Thyroid gland (tissue), 4 donors: ENCODE measurements at regions not wholly inside any gene's neighbourhood (a gene's known extent, or its start where the extent isn't known, plus 50 kb on each side); places are given as distances from the start of the nearest gene placed in this dataset.

Experiments used
- POLR2A ChIP-seq, 2 donors: fragments of 450-650 bp; IDR thresholded peaks; one replicate each; pipeline ENCODE4 v1.6.1; 2017; ENCODE audit warnings: antibody characterized with exemption in 2 of 2, mild to moderate bottlenecking in 2 of 2, moderate library complexity in 1 of 2
- TF ChIP-seq, protein P1 (sequence below), 6 experiments: fragments of 200-600 bp in 3 of 6; fragments of 450-650 bp in 3 of 6; sonication (generic) in 3 of 6; IDR thresholded peaks; one replicate each; pipeline ENCODE4 v1.5.1; 2016 to 2019; ENCODE audit warnings: antibody characterized with exemption in 6 of 6, mild to moderate bottlenecking in 2 of 6, inconsistent platforms in 1 of 6, moderate library complexity in 1 of 6

DNA sequence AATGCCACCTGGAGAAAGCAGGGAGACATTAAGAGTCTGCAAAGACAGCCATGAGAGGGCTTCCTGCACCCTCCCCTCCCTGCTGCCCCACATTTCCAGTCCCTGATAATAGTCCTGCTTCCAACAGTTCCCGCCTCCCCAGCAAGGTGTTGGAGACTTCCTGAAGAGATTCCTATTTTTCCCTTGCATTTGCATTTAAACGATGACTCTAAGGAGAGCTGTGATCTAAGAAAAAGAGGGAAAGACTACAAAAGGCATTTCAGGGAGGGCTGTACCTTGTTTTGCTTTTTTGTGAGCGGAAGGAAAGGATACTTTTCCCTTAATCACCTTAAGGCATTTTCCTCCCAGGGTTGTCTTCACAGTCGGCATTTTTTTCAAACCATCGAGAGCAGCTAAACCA lies 62.1 kb downstream of the GAS1 start:
- TF ChIP-seq, protein P1, sequence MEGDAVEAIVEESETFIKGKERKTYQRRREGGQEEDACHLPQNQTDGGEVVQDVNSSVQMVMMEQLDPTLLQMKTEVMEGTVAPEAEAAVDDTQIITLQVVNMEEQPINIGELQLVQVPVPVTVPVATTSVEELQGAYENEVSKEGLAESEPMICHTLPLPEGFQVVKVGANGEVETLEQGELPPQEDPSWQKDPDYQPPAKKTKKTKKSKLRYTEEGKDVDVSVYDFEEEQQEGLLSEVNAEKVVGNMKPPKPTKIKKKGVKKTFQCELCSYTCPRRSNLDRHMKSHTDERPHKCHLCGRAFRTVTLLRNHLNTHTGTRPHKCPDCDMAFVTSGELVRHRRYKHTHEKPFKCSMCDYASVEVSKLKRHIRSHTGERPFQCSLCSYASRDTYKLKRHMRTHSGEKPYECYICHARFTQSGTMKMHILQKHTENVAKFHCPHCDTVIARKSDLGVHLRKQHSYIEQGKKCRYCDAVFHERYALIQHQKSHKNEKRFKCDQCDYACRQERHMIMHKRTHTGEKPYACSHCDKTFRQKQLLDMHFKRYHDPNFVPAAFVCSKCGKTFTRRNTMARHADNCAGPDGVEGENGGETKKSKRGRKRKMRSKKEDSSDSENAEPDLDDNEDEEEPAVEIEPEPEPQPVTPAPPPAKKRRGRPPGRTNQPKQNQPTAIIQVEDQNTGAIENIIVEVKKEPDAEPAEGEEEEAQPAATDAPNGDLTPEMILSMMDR (IDR thresholded peaks at IDR 0.05) = no peak
- TF ChIP-seq POLR2A (IDR thresholded peaks at IDR 0.05) = no peak
